ENCODE measurements at regions not wholly inside any gene's neighbourhood (a gene's known extent, or its start where the extent isn't known, plus 50 kb on each side); places are given as distances from the start of the nearest gene placed in this dataset.

GRCh38 chr21:31550070-31550469 lies 109.4 kb upstream of the SOD1 start:
- TF ChIP-seq CTCF (IDR thresholded peaks at IDR 0.05): no peak
- TF ChIP-seq EZH2 (IDR thresholded peaks at IDR 0.05): no peak
